GM12865 (cell line): ENCODE measurements at regions not wholly inside any gene's neighbourhood (a gene's known extent, or its start where the extent isn't known, plus 50 kb on each side); places are given as distances from the start of the nearest gene placed in this dataset.
A peak's percentile ranks its signal among the peaks of the same experiment; 100 is the strongest.

Experiments used
- DNase-seq: peaks from one replicate; pipeline ENCODE4 v3.0.0; 2010; ENCODE audit warnings: low read depth
- H3K4me3 ChIP-seq: 2 replicates; pipeline ENCODE4 v1.5.1; 2011; ENCODE audit warnings: mild to moderate bottlenecking, low read depth, low read length, control low read depth
- CTCF ChIP-seq: IDR thresholded peaks from 2 replicates; pipeline ENCODE4 v1.5.1; 2011; ENCODE audit warnings: low read length, control low read depth, low read depth, inconsistent platforms; ENCODE audit not compliant: insufficient read depth; ENCODE audit errors: missing control alignments

GRCh38 chr11:70001246-70001645, 76.9 kb upstream of the ANO1 start:
- DNase-seq: no peak
- no peak for TF ChIP-seq CTCF
- H3K4me3 ChIP-seq: no peak overlapping the region

- H3K4me3 ChIP-seq: no peak overlapping the region
- DNase-seq: peak; percentile 36
- no peak for TF ChIP-seq CTCF
These were observed 75.7 kb upstream of the ANO1 start for GRCh38 chr11:70002433-70002832.

- H3K4me3 ChIP-seq: no peak overlapping the region
- DNase-seq: no peak
- no peak for TF ChIP-seq CTCF
These were observed 72.9 kb upstream of the ANO1 start for GRCh38 chr11:70005107-70005818.

GRCh38 chr11:70007796-70008195, 70.3 kb upstream of the ANO1 start:
- no peak for DNase-seq
- H3K4me3 ChIP-seq: no peak overlapping the region
- TF ChIP-seq CTCF: no peak

- no peak for DNase-seq
- no peak for TF ChIP-seq CTCF
- H3K4me3 ChIP-seq: no peak overlapping the region
These were observed 67.3 kb upstream of the ANO1 start for GRCh38 chr11:70010774-70011173.

- no peak overlapping the region for H3K4me3 ChIP-seq
- TF ChIP-seq CTCF: no peak
- DNase-seq: no peak
These were observed 65.9 kb upstream of the ANO1 start for GRCh38 chr11:70012134-70012733.

- TF ChIP-seq CTCF: no peak
- no peak for DNase-seq
- H3K4me3 ChIP-seq: no peak overlapping the region
These were observed 63.8 kb upstream of the ANO1 start for GRCh38 chr11:70014291-70014690.
